ENCODE measurements at regions not wholly inside any gene's neighbourhood (a gene's known extent, or its start where the extent isn't known, plus 50 kb on each side); places are given as distances from the start of the nearest gene placed in this dataset.
"Not testable (repeated sequence)": the region's sequence is repeated elsewhere in the genome, so short reads cannot be mapped to it uniquely, and the experiment has no call there.

DNA sequence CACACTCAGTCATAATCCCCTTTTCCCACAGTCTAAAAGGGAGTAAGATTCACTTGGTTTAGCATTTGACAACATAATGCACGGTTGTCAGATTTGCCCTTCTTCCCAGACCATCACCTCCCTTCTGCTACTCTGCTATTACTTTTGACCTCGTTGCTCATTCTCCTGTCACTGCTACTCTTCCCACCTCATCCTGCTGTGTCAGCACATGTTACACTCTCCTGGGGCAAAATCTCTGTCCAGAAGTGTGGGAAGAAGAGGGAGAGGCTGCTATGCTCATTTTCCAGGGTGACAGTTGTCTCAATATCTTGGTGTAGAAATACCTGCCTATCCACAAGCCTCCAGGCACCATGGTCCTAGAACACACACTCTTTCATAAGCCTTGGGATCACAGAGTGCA, 449.9 kb upstream of the PIK3R1 start:
- H3K36me3 ChIP-seq (ENCODE audit: insufficient read depth, low read length) = no peaks in the 10 kb centered on the region
- H3K4me2 ChIP-seq (ENCODE audit: low read depth, low read length, poor library complexity, severe bottlenecking) = no peak overlapping the region
- DNase-seq = no peak
- H3K79me2 ChIP-seq (ENCODE audit: low read length) = no peaks in the 10 kb centered on the region
- no peak overlapping the region for H2AFZ ChIP-seq (ENCODE audit: low read length)
- no peaks in the 10 kb centered on the region for H3K9me2 ChIP-seq (replicated peaks; ENCODE audit: insufficient read depth, low read length)
- H3K9ac ChIP-seq (ENCODE audit: low read length) = no peak overlapping the region
- no peak overlapping the region for H3K4me3 ChIP-seq (ENCODE audit: low read length)
- no peak overlapping the region for H3K27ac ChIP-seq (ENCODE audit: low read length)
- no peaks in the 10 kb centered on the region; the same call in 1 of the 2 replicates for H3K27me3 ChIP-seq (ENCODE audit: low read length)
- H4K20me1 ChIP-seq (ENCODE audit: insufficient read depth, low read depth, low read length) = no peaks in the 10 kb centered on the region
- no peaks in the 10 kb centered on the region for H3K9me3 ChIP-seq (ENCODE audit: low read length)
- H3K4me1 ChIP-seq (ENCODE audit: low read length) = no peaks in the 10 kb centered on the region

DNA sequence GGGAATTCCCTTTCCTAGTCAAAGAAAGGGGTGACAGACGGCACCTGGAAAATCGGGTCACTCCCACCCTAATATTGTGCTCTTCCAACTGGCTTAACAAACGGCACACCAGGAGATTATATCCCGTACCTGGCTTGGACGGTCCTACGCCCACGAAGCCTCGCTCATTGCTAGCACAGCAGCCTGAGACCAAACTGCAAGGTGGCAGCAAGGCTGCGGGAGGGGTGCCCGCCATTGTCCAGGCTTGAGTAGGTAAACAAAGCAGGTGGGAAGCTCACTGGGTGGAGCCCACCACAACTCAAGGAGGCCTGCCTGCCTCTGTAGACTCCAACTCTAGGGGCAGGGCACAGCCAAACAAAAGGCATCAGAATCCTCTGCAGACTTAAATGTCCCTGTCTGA, 457.8 kb upstream of the PIK3R1 start:
- not testable (repeated sequence) for H3K27ac ChIP-seq (ENCODE audit: low read length); H3K9me3 ChIP-seq (ENCODE audit: low read length); H3K79me2 ChIP-seq (ENCODE audit: low read length); H4K20me1 ChIP-seq (ENCODE audit: insufficient read depth, low read depth, low read length); H3K4me1 ChIP-seq (ENCODE audit: low read length); H3K9ac ChIP-seq (ENCODE audit: low read length); H3K4me2 ChIP-seq (ENCODE audit: low read depth, low read length, poor library complexity, severe bottlenecking); H3K4me3 ChIP-seq (ENCODE audit: low read length); H3K27me3 ChIP-seq (ENCODE audit: low read length); H3K36me3 ChIP-seq (ENCODE audit: insufficient read depth, low read length); DNase-seq; H3K9me2 ChIP-seq (replicated peaks; ENCODE audit: insufficient read depth, low read length); H2AFZ ChIP-seq (ENCODE audit: low read length)

GRCh38 chr5:67752357-67752708, 463.2 kb upstream of the PIK3R1 start:
- H3K27ac ChIP-seq (ENCODE audit: low read length) = no peak overlapping the region
- H3K79me2 ChIP-seq (ENCODE audit: low read length) = no peaks in the 10 kb centered on the region
- no peaks in the 10 kb centered on the region for H4K20me1 ChIP-seq (ENCODE audit: insufficient read depth, low read depth, low read length)
- H3K4me3 ChIP-seq (ENCODE audit: low read length) = no peak overlapping the region
- H3K27me3 ChIP-seq (ENCODE audit: low read length) = no peaks in the 10 kb centered on the region
- no peak overlapping the region for H2AFZ ChIP-seq (ENCODE audit: low read length)
- no peaks in the 10 kb centered on the region for H3K4me1 ChIP-seq (ENCODE audit: low read length)
- no peak overlapping the region for H3K9ac ChIP-seq (ENCODE audit: low read length)
- H3K9me2 ChIP-seq (replicated peaks; ENCODE audit: insufficient read depth, low read length) = 0 out of 2 replicates have a peak, but pooled peaks cover 3% of the 10 kb centered on the region
- no peak overlapping the region for H3K4me2 ChIP-seq (ENCODE audit: low read depth, low read length, poor library complexity, severe bottlenecking)
- H3K36me3 ChIP-seq (ENCODE audit: insufficient read depth, low read length) = no peaks in the 10 kb centered on the region
- H3K9me3 ChIP-seq (ENCODE audit: low read length) = no peaks in the 10 kb centered on the region
- no peak for DNase-seq

- Histone ChIP-seq H3K27me3 (ENCODE audit: low read length) (no peaks in the 10 kb centered on the region), H2AFZ (ENCODE audit: low read length) (no peak overlapping the region), H3K9me2 (replicated peaks; ENCODE audit: insufficient read depth, low read length) (0 out of 2 replicates have a peak, but pooled peaks cover 3% of the 10 kb centered on the region), H3K9ac (ENCODE audit: low read length) (no peak overlapping the region), H3K4me3 (ENCODE audit: low read length) (no peak overlapping the region), H3K4me2 (ENCODE audit: low read depth, low read length, poor library complexity, severe bottlenecking) (no peak overlapping the region), H3K36me3 (ENCODE audit: insufficient read depth, low read length) (no peaks in the 10 kb centered on the region), H4K20me1 (ENCODE audit: insufficient read depth, low read depth, low read length) (no peaks in the 10 kb centered on the region), H3K27ac (ENCODE audit: low read length) (no peak overlapping the region), H3K9me3 (ENCODE audit: low read length) (no peaks in the 10 kb centered on the region), H3K4me1 (ENCODE audit: low read length) (no peaks in the 10 kb centered on the region), H3K79me2 (ENCODE audit: low read length) (no peaks in the 10 kb centered on the region)
- no peak for DNase-seq
Observed at GRCh38 chr5:67748165-67748690, 467.3 kb upstream of the PIK3R1 start.

DNA sequence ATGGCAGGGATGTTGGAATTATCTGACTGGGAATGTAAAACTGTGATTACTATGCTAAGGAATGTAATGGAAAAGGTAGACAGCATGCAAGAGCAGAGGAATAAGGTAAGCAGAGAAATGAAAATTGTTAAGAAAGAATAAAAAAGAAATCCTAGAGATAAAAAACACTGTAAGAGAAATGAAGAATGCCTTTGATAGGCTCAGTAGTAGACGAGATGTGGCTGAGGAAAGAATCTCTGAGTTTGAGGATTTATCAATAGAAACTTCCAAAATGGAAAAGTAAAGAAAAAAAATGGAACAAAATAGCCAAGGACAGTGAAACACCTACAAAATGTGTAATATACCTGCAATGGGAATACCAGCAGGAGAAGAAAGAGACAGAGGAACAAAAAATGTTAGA, 468.5 kb upstream of the PIK3R1 start:
- H4K20me1 ChIP-seq (ENCODE audit: insufficient read depth, low read depth, low read length) = no peaks in the 10 kb centered on the region
- H3K9me3 ChIP-seq (ENCODE audit: low read length) = no peaks in the 10 kb centered on the region
- no peaks in the 10 kb centered on the region for H3K27me3 ChIP-seq (ENCODE audit: low read length)
- no peaks in the 10 kb centered on the region for H3K79me2 ChIP-seq (ENCODE audit: low read length)
- DNase-seq = no peak
- no peaks in the 10 kb centered on the region for H3K4me1 ChIP-seq (ENCODE audit: low read length)
- H3K36me3 ChIP-seq (ENCODE audit: insufficient read depth, low read length) = no peaks in the 10 kb centered on the region
- no peak overlapping the region for H3K4me3 ChIP-seq (ENCODE audit: low read length)
- H3K9me2 ChIP-seq (replicated peaks; ENCODE audit: insufficient read depth, low read length) = 0 out of 2 replicates have a peak, but pooled peaks cover 3% of the 10 kb centered on the region
- no peak overlapping the region for H2AFZ ChIP-seq (ENCODE audit: low read length)
- no peak overlapping the region for H3K9ac ChIP-seq (ENCODE audit: low read length)
- no peak overlapping the region for H3K27ac ChIP-seq (ENCODE audit: low read length)
- no peak overlapping the region for H3K4me2 ChIP-seq (ENCODE audit: low read depth, low read length, poor library complexity, severe bottlenecking)

- H3K9ac ChIP-seq (ENCODE audit: low read length); H3K4me3 ChIP-seq (ENCODE audit: low read length); H3K27me3 ChIP-seq (ENCODE audit: low read length); H3K9me3 ChIP-seq (ENCODE audit: low read length); H3K4me1 ChIP-seq (ENCODE audit: low read length); H3K27ac ChIP-seq (ENCODE audit: low read length); H2AFZ ChIP-seq (ENCODE audit: low read length); H3K36me3 ChIP-seq (ENCODE audit: insufficient read depth, low read length); H3K79me2 ChIP-seq (ENCODE audit: low read length); H3K4me2 ChIP-seq (ENCODE audit: low read depth, low read length, poor library complexity, severe bottlenecking); H3K9me2 ChIP-seq (replicated peaks; ENCODE audit: insufficient read depth, low read length); DNase-seq; H4K20me1 ChIP-seq (ENCODE audit: insufficient read depth, low read depth, low read length): not testable (repeated sequence)
Observed at GRCh38 chr5:67746608-67747007, 468.9 kb upstream of the PIK3R1 start.

DNA sequence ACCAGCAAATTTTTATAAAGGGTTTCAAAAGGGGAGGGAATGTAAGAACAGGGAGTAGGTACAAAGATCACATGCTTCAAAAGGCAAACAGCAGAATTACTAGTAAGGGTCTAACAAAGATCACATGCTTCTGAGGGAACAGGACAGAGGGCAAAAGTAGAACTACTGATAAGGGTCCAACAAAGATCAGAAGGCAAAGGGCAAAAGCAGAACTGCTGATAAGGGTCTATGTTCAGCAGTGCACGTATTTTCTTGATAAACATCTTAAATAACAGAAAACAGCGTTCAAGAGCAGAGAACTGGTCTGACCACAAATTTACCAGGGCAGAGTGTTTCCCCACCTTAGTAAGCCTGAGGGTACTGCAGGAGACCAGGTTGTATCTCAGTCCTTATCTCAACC, 469.5 kb upstream of the PIK3R1 start:
- Histone ChIP-seq H3K36me3 (ENCODE audit: insufficient read depth, low read length) (no peaks in the 10 kb centered on the region), H3K4me2 (ENCODE audit: low read depth, low read length, poor library complexity, severe bottlenecking) (no peak overlapping the region), H3K79me2 (ENCODE audit: low read length) (no peaks in the 10 kb centered on the region), H4K20me1 (ENCODE audit: insufficient read depth, low read depth, low read length) (no peaks in the 10 kb centered on the region), H3K9me3 (ENCODE audit: low read length) (no peaks in the 10 kb centered on the region), H3K27ac (ENCODE audit: low read length) (no peak overlapping the region), H3K27me3 (ENCODE audit: low read length) (no peaks in the 10 kb centered on the region), H3K9me2 (replicated peaks; ENCODE audit: insufficient read depth, low read length) (0 out of 2 replicates have a peak, but pooled peaks cover 3% of the 10 kb centered on the region), H3K9ac (ENCODE audit: low read length) (no peak overlapping the region), H3K4me3 (ENCODE audit: low read length) (no peak overlapping the region), H3K4me1 (ENCODE audit: low read length) (no peaks in the 10 kb centered on the region), H2AFZ (ENCODE audit: low read length) (no peak overlapping the region)
- no peak for DNase-seq

DNA sequence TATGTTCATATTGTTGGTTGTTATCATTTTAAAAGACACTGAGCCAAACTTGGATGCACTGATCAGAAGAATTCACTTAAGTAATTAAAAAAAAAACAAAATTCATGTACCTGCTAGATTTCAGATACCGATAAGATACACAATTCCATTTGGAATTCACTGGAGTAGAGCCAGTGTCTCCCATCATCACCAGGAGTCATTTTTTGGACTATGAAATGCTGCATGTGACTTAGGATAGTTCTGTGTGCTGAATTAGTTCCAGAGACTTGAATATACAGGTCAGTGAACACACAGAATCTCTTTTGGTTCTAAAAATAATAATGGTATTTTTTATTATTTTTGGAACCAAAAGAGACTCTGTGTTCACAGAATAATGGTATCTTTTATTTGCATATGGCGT, 482.6 kb upstream of the PIK3R1 start:
- no peak overlapping the region for H3K27ac ChIP-seq (ENCODE audit: low read length)
- H3K4me2 ChIP-seq (ENCODE audit: low read depth, low read length, poor library complexity, severe bottlenecking) = no peak overlapping the region
- no peaks in the 10 kb centered on the region for H3K9me3 ChIP-seq (ENCODE audit: low read length)
- H3K36me3 ChIP-seq (ENCODE audit: insufficient read depth, low read length) = no peaks in the 10 kb centered on the region
- no peak overlapping the region for H2AFZ ChIP-seq (ENCODE audit: low read length)
- DNase-seq = no peak
- H3K79me2 ChIP-seq (ENCODE audit: low read length) = no peaks in the 10 kb centered on the region
- H3K27me3 ChIP-seq (ENCODE audit: low read length) = no peaks in the 10 kb centered on the region; the same call in 1 of the 2 replicates
- no peak overlapping the region for H3K9ac ChIP-seq (ENCODE audit: low read length)
- no peaks in the 10 kb centered on the region for H3K9me2 ChIP-seq (replicated peaks; ENCODE audit: insufficient read depth, low read length)
- H3K4me1 ChIP-seq (ENCODE audit: low read length) = no peaks in the 10 kb centered on the region
- no peaks in the 10 kb centered on the region for H4K20me1 ChIP-seq (ENCODE audit: insufficient read depth, low read depth, low read length)
- H3K4me3 ChIP-seq (ENCODE audit: low read length) = no peak overlapping the region

DNA sequence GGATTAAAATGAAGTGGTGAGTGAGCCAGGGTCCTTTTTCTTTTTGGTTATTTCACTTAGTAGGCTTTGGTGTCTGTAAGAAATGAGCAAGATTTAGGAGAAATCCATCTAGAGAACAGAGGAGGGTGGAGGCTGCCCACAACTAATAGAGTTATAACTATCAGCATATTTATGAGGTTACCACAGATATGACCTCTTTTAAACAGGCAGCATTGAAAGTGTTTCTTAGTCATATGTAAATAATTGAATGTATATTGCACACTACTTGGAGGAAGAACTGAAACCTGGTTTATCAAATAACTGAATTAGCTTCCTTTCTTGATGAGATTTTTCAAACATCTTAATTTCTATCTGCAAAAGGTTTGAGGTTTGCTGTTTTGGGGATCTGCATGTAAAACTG, 483.1 kb upstream of the PIK3R1 start:
- Histone ChIP-seq H3K36me3 (ENCODE audit: insufficient read depth, low read length) (no peaks in the 10 kb centered on the region), H3K4me2 (ENCODE audit: low read depth, low read length, poor library complexity, severe bottlenecking) (no peak overlapping the region), H3K27ac (ENCODE audit: low read length) (no peak overlapping the region), H3K4me3 (ENCODE audit: low read length) (no peak overlapping the region), H3K9ac (ENCODE audit: low read length) (no peak overlapping the region), H3K4me1 (ENCODE audit: low read length) (no peaks in the 10 kb centered on the region), H3K79me2 (ENCODE audit: low read length) (no peaks in the 10 kb centered on the region), H3K9me3 (ENCODE audit: low read length) (no peaks in the 10 kb centered on the region), H2AFZ (ENCODE audit: low read length) (no peak overlapping the region), H3K27me3 (ENCODE audit: low read length) (no peaks in the 10 kb centered on the region; the same call in 1 of the 2 replicates), H3K9me2 (replicated peaks; ENCODE audit: insufficient read depth, low read length) (no peaks in the 10 kb centered on the region), H4K20me1 (ENCODE audit: insufficient read depth, low read depth, low read length) (no peaks in the 10 kb centered on the region)
- DNase-seq = no peak
